ENCODE measurements at regions not wholly inside any gene's neighbourhood (a gene's known extent, or its start where the extent isn't known, plus 50 kb on each side); places are given as distances from the start of the nearest gene placed in this dataset.

GRCh38 chr2:144847347-144848080 is 327.6 kb upstream of the ZEB2 start:
- TF ChIP-seq, protein P1, sequence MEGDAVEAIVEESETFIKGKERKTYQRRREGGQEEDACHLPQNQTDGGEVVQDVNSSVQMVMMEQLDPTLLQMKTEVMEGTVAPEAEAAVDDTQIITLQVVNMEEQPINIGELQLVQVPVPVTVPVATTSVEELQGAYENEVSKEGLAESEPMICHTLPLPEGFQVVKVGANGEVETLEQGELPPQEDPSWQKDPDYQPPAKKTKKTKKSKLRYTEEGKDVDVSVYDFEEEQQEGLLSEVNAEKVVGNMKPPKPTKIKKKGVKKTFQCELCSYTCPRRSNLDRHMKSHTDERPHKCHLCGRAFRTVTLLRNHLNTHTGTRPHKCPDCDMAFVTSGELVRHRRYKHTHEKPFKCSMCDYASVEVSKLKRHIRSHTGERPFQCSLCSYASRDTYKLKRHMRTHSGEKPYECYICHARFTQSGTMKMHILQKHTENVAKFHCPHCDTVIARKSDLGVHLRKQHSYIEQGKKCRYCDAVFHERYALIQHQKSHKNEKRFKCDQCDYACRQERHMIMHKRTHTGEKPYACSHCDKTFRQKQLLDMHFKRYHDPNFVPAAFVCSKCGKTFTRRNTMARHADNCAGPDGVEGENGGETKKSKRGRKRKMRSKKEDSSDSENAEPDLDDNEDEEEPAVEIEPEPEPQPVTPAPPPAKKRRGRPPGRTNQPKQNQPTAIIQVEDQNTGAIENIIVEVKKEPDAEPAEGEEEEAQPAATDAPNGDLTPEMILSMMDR (IDR thresholded peaks at IDR 0.05): no peak
- TF ChIP-seq POLR2A (IDR thresholded peaks at IDR 0.05) (no peak), POLR2AphosphoS5 (IDR thresholded peaks at IDR 0.05) (no peak)

Data from sigmoid colon (tissue), 4 donors.